Endothelial cell of umbilical vein (primary cell): ENCODE measurements at regions not wholly inside any gene's neighbourhood (a gene's known extent, or its start where the extent isn't known, plus 50 kb on each side); places are given as distances from the start of the nearest gene placed in this dataset.

ENCODE experiments used
- GATA2 ChIP-seq: IDR thresholded peaks from 2 replicates; pipeline ENCODE4 v1.7.0; 2011; ENCODE audit warnings: low read depth, mild to moderate bottlenecking, moderate library complexity, mixed read lengths, low read length; ENCODE audit not compliant: insufficient read length, insufficient read depth
- JUN ChIP-seq: IDR thresholded peaks from 2 replicates; pipeline ENCODE4 v1.6.1; 2011; ENCODE audit warnings: borderline replicate concordance, low read depth; ENCODE audit not compliant: insufficient read length, insufficient read depth
- MYC ChIP-seq: IDR thresholded peaks from one replicate; pipeline ENCODE4 v1.6.1; 2011; ENCODE audit warnings: mild to moderate bottlenecking, low read depth, low read length
- POLR2A ChIP-seq: IDR thresholded peaks from 2 replicates; pipeline ENCODE4 v1.6.1; 2012; ENCODE audit warnings: low read depth, mild to moderate bottlenecking, control low read depth, low read length
- POLR2AphosphoS5 ChIP-seq: IDR thresholded peaks from 2 replicates; pipeline ENCODE4 v1.6.1; 2012; ENCODE audit warnings: low read depth, mild to moderate bottlenecking, control low read depth, low read length, moderate library complexity; ENCODE audit not compliant: insufficient read depth
- TF ChIP-seq, protein P1 (sequence below), 2 donors: IDR thresholded peaks; 1 replicate in 1 of 2; 2 replicates in 1 of 2; pipeline ENCODE4 v1.5.1; 2011; ENCODE audit warnings: low read length in 2 of 2, mild to moderate bottlenecking in 2 of 2, moderate library complexity in 2 of 2, control low read depth in 1 of 2, inconsistent platforms in 1 of 2, low read depth in 1 of 2; ENCODE audit not compliant: insufficient read depth in 1 of 2; ENCODE audit errors: extremely low read depth in 1 of 2

DNA sequence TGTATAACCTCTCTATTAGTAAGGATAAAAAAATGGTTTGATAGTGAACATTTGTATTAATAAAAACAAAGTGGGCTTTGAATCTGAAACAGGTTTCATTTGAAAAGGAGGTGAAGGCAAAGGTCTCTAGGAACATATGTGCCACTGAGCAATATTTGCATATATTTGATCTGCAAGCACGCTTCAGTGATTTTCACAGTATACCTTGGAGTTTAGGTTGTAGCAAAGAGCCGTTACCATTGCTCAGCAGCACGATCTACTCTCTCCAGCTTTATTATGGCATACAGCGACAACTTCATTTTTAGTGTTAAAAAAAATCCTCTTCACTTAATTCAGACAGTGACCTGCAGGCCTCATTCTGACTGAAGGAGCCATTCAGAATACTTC lies 75.8 kb upstream of the ZEB2 start:
- TF ChIP-seq GATA2 (no peak), POLR2A (no peak), JUN (no peak), POLR2AphosphoS5 (no peak), MYC (no peak)
- TF ChIP-seq, protein P1, sequence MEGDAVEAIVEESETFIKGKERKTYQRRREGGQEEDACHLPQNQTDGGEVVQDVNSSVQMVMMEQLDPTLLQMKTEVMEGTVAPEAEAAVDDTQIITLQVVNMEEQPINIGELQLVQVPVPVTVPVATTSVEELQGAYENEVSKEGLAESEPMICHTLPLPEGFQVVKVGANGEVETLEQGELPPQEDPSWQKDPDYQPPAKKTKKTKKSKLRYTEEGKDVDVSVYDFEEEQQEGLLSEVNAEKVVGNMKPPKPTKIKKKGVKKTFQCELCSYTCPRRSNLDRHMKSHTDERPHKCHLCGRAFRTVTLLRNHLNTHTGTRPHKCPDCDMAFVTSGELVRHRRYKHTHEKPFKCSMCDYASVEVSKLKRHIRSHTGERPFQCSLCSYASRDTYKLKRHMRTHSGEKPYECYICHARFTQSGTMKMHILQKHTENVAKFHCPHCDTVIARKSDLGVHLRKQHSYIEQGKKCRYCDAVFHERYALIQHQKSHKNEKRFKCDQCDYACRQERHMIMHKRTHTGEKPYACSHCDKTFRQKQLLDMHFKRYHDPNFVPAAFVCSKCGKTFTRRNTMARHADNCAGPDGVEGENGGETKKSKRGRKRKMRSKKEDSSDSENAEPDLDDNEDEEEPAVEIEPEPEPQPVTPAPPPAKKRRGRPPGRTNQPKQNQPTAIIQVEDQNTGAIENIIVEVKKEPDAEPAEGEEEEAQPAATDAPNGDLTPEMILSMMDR (IDR thresholded peaks at IDR 0.05; ENCODE audit: extremely low read depth in 1 of 2, insufficient read depth in 1 of 2, low read depth in 1 of 2, low read length in 2 of 2): no peak
